Neural cell (in vitro differentiated cells): ENCODE measurements at regions not wholly inside any gene's neighbourhood (a gene's known extent, or its start where the extent isn't known, plus 50 kb on each side); places are given as distances from the start of the nearest gene placed in this dataset.
"Not testable (repeated sequence)": the region's sequence is repeated elsewhere in the genome, so short reads cannot be mapped to it uniquely, and the experiment has no call there.

ENCODE experiments used
- CTCF ChIP-seq: fragments of 450-650 bp; IDR thresholded peaks from 2 replicates; pipeline ENCODE4 v1.5.1; 2014; ENCODE audit warnings: antibody characterized with exemption, mild to moderate bottlenecking, moderate library complexity; ENCODE audit not compliant: poor library complexity, severe bottlenecking
- EP300 ChIP-seq: fragments of 450-650 bp; conservative IDR thresholded peaks from 2 replicates; pipeline ENCODE4 v1.6.1; 2014; ENCODE audit warnings: antibody characterized with exemption, mild to moderate bottlenecking, moderate library complexity; ENCODE audit not compliant: poor library complexity, severe bottlenecking
- EZH2 ChIP-seq: fragments of 200-600, 300-800 bp; shearing (Covaris generic), sonication (generic); IDR thresholded peaks from 2 replicates; pipeline ENCODE4 v1.6.1; 2014; ENCODE audit warnings: antibody characterized with exemption, low read length, borderline replicate concordance, mild to moderate bottlenecking; ENCODE audit not compliant: insufficient read depth, poor library complexity, severe bottlenecking
- MXI1 ChIP-seq: fragments of 450-650 bp; conservative IDR thresholded peaks from 2 replicates; pipeline ENCODE4 v1.6.1; 2014; ENCODE audit warnings: antibody characterized with exemption, mild to moderate bottlenecking; ENCODE audit not compliant: poor library complexity, severe bottlenecking
- POLR2AphosphoS5 ChIP-seq: IDR thresholded peaks from 2 replicates; pipeline ENCODE4 v1.6.1; 2012
- RAD21 ChIP-seq: fragments of 450-650 bp; conservative IDR thresholded peaks from 2 replicates; pipeline ENCODE4 v1.6.1; 2014; ENCODE audit warnings: antibody characterized with exemption, mild to moderate bottlenecking, moderate library complexity
- SMC3 ChIP-seq: fragments of 450-650 bp; conservative IDR thresholded peaks from 2 replicates; pipeline ENCODE4 v1.6.1; 2014; ENCODE audit warnings: antibody characterized with exemption, mild to moderate bottlenecking, moderate library complexity; ENCODE audit not compliant: poor library complexity
- TAF1 ChIP-seq: IDR thresholded peaks from 2 replicates; pipeline ENCODE4 v1.6.1; 2012; ENCODE audit warnings: low read depth

- TF ChIP-seq CTCF, TAF1, POLR2AphosphoS5, EP300, EZH2, MXI1, RAD21, SMC3: not testable (repeated sequence)
Measured at GRCh38 chr13:64121023-64121709, 2705.5 kb upstream of the PCDH20 start.
